ENCODE measurements at regions not wholly inside any gene's neighbourhood (a gene's known extent, or its start where the extent isn't known, plus 50 kb on each side); places are given as distances from the start of the nearest gene placed in this dataset.

DNA sequence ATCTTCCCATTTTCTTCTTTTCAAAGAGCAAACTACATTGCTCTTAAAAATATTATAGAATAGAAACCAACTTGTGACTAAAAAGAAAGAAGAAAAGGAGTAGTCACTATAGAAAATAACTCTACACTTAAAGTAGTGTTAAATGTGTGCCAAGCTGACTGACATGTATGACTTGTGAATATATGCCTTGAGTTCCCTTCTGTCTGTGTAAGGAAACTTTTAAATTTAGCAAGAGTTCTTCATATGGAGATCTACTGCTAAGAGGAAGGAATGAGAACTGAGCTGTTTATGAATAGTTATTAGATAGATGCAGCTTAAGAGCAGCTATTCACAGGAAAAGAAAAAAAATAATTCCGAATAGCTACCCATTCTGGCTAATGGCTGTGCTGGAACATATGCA is 1221.7 kb upstream of the ZEB2 start:
- no peaks in the 10 kb centered on the region for H3K9me3 ChIP-seq (ENCODE audit: insufficient read depth, low read depth, low read length)
- no peak overlapping the region for H3K9ac ChIP-seq (ENCODE audit: low read depth, low read length)
- no peak overlapping the region for H3K4me3 ChIP-seq (ENCODE audit: low read length)
- H3K27ac ChIP-seq (ENCODE audit: low read length): no peak overlapping the region
- H3K4me1 ChIP-seq (ENCODE audit: insufficient read depth, low read length): no peaks in the 10 kb centered on the region
- no peaks in the 10 kb centered on the region for H3K36me3 ChIP-seq (ENCODE audit: insufficient read depth, low read depth, low read length)
- H3K27me3 ChIP-seq (ENCODE audit: insufficient read depth, low read length): no peaks in the 10 kb centered on the region

DNA sequence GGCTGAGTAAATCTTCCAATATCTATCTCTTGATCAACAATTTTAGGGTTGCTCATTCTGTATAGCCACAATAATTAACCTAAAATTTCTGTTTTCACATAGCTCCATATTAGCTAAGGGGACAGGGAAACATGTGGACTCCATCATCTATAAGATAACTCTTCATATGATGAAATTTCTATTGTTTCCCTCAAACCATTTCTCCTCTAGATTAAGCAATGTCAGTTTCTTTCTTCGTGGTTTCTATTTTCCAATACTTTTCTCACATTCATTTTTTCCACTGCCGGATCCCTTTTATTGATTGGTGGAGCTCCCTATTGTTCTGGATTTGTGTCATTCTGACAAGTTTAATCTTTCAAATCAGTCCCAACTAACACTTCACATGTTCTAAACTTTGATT is 1221.3 kb upstream of the ZEB2 start:
- no peaks in the 10 kb centered on the region for H3K4me1 ChIP-seq (ENCODE audit: insufficient read depth, low read length)
- no peaks in the 10 kb centered on the region for H3K27me3 ChIP-seq (ENCODE audit: insufficient read depth, low read length)
- no peak overlapping the region for H3K9ac ChIP-seq (ENCODE audit: low read depth, low read length)
- no peak overlapping the region for H3K4me3 ChIP-seq (ENCODE audit: low read length)
- H3K36me3 ChIP-seq (ENCODE audit: insufficient read depth, low read depth, low read length): no peaks in the 10 kb centered on the region
- no peak overlapping the region for H3K27ac ChIP-seq (ENCODE audit: low read length)
- H3K9me3 ChIP-seq (ENCODE audit: insufficient read depth, low read depth, low read length): no peaks in the 10 kb centered on the region

DNA sequence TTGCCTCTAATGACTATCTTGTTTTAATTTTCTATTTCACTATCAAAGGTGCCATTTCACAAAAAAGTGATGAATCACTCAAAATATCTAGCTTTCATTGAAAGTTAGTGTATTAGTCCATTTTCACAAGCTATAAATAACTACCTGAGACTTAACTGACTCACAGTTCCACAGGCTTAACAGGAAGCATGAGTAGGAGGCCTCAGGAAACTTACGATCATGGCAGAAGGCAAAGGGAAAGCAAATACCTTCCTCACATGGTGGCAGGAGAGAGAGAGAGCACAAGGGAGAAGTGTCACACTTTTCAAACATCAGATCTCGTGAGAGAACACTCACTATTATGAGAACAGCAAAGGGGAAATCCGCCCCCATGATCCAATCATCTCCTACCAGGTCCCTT is 1220.4 kb upstream of the ZEB2 start:
- Histone ChIP-seq H3K9me3 (ENCODE audit: insufficient read depth, low read depth, low read length) (no peaks in the 10 kb centered on the region), H3K9ac (ENCODE audit: low read depth, low read length) (no peak overlapping the region), H3K4me1 (ENCODE audit: insufficient read depth, low read length) (no peaks in the 10 kb centered on the region), H3K27ac (ENCODE audit: low read length) (no peak overlapping the region), H3K4me3 (ENCODE audit: low read length) (no peak overlapping the region), H3K36me3 (ENCODE audit: insufficient read depth, low read depth, low read length) (no peaks in the 10 kb centered on the region), H3K27me3 (ENCODE audit: insufficient read depth, low read length) (no peaks in the 10 kb centered on the region)

DNA sequence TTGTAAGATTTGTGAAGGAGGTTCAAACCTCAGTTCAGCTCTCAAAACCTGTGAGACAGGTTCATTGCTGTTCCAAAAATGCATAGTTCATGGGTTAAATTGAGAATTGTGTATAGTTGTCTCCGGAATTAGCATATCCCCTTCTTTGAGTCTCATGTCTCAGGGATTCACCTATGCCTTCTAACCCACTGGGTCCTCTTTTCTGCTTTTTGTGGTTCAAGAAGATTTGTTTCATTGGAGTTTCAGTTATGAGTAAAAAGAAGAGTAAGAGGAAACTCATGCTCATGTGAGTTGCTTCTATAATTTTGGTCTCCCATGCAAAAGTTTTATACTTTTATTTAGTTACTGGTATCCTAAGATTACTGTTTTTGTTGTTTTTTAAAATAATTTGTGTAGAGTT is 1219.8 kb upstream of the ZEB2 start:
- Histone ChIP-seq H3K9ac (ENCODE audit: low read depth, low read length) (no peak overlapping the region), H3K36me3 (ENCODE audit: insufficient read depth, low read depth, low read length) (no peaks in the 10 kb centered on the region), H3K4me1 (ENCODE audit: insufficient read depth, low read length) (no peaks in the 10 kb centered on the region), H3K27ac (ENCODE audit: low read length) (no peak overlapping the region), H3K9me3 (ENCODE audit: insufficient read depth, low read depth, low read length) (no peaks in the 10 kb centered on the region), H3K4me3 (ENCODE audit: low read length) (no peak overlapping the region), H3K27me3 (ENCODE audit: insufficient read depth, low read length) (no peaks in the 10 kb centered on the region)

DNA sequence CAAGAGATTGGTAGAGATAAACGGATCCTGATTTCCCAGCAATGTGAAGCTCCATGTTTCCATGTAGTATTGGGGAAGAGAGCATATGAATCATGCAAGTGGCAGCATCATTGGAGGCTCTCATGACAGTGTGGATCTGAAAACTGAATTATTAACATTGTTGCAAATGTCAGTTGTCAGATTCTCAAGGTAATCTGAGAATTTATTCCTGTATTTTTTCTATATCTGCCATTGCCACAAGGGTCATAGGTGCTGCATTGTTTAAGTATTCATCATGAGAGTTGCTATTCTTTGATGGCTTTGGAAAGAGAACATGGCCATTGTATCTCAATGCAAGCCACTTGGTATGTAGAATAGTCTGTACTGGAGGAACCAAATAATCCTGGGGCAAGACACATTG is 1217.0 kb upstream of the ZEB2 start:
- Histone ChIP-seq H3K4me3 (ENCODE audit: low read length) (no peak overlapping the region), H3K36me3 (ENCODE audit: insufficient read depth, low read depth, low read length) (no peaks in the 10 kb centered on the region), H3K9ac (ENCODE audit: low read depth, low read length) (no peak overlapping the region), H3K4me1 (ENCODE audit: insufficient read depth, low read length) (no peaks in the 10 kb centered on the region), H3K27ac (ENCODE audit: low read length) (no peak overlapping the region), H3K9me3 (ENCODE audit: insufficient read depth, low read depth, low read length) (no peaks in the 10 kb centered on the region), H3K27me3 (ENCODE audit: insufficient read depth, low read length) (no peaks in the 10 kb centered on the region)

DNA sequence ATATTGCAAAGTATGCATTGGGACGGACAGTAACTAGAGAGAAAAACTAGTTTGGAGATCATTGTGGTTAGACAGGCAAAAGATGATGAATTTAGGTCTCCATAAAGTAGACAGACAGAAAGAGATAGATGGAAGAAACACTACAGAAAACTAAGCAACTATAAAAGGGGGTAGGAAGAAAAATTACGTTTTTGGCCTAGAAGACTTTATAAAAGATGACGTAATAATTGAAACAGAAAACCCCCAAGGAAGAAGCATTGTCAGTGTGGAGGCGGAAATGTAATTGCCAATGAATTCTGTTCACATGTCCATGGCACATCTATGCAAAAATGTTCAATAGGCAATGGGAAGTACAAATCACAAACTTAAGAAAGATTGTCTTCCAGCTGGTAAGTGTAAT is 1211.5 kb upstream of the ZEB2 start:
- no peaks in the 10 kb centered on the region for H3K4me1 ChIP-seq (ENCODE audit: insufficient read depth, low read length)
- no peaks in the 10 kb centered on the region for H3K9me3 ChIP-seq (ENCODE audit: insufficient read depth, low read depth, low read length)
- H3K9ac ChIP-seq (ENCODE audit: low read depth, low read length): no peak overlapping the region
- H3K4me3 ChIP-seq (ENCODE audit: low read length): no peak overlapping the region
- H3K27me3 ChIP-seq (ENCODE audit: insufficient read depth, low read length): no peaks in the 10 kb centered on the region
- no peaks in the 10 kb centered on the region for H3K36me3 ChIP-seq (ENCODE audit: insufficient read depth, low read depth, low read length)
- no peak overlapping the region for H3K27ac ChIP-seq (ENCODE audit: low read length)

DNA sequence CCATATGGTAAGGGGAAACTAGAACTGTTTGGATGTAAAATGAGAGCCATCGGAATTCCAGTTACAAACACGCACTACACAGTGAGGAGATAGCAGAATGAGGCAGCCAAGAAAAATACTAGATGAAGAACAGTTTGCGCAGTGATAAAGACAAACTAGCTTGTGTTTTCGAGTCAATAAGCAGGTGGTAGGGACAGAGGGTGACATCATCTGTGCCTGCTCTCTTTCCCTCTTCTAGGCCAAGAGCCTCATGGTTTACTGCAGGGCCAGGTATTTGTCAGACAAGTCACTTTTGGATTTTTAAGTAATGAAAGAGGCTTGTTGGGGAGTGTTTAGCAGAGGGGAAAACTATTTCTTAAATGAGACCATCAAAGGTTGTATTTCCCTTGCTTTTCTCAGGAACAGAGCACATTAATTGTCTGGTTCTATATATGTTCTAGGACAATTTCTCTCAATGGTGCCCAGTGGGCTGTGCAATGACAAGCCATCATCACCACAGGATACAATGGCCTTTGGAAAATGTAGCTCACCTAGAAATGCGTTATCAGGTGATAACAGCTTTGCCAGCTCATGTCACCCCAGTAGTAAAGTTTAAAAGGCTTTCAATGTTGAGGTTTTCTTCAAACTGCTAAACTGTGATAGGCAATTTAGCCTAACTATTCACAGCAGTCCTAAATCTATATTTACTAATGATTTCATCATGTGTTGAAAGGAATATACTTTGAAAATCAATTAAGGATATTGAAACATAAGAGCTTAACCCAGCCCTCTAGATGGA is 1210.3 kb upstream of the ZEB2 start:
- Histone ChIP-seq H3K27me3 (ENCODE audit: insufficient read depth, low read length) (no peaks in the 10 kb centered on the region), H3K36me3 (ENCODE audit: insufficient read depth, low read depth, low read length) (no peaks in the 10 kb centered on the region), H3K9me3 (ENCODE audit: insufficient read depth, low read depth, low read length) (no peaks in the 10 kb centered on the region), H3K9ac (ENCODE audit: low read depth, low read length) (no peak overlapping the region), H3K27ac (ENCODE audit: low read length) (no peak overlapping the region), H3K4me1 (ENCODE audit: insufficient read depth, low read length) (no peaks in the 10 kb centered on the region), H3K4me3 (ENCODE audit: low read length) (no peak overlapping the region)

DNA sequence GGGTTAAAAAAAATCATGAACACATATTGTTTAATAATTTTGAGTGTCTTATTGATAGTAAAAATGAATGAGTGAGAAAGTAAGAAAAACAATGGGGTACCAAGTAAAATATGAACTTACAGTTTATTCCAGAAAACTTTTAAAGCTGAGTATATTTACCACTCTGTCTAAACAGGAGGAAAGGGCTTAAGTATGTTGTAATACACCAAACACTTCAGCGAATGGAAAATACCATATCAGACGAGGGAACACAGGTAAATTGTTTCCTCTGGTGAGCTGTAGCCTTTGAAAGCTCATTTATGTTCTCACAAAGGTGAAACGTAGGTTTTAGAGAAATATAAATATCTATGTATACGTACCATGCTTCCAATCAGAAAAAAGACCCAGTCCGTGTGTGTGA is 1209.6 kb upstream of the ZEB2 start:
- no peaks in the 10 kb centered on the region for H3K4me1 ChIP-seq (ENCODE audit: insufficient read depth, low read length)
- H3K27me3 ChIP-seq (ENCODE audit: insufficient read depth, low read length): no peaks in the 10 kb centered on the region
- no peaks in the 10 kb centered on the region for H3K36me3 ChIP-seq (ENCODE audit: insufficient read depth, low read depth, low read length)
- H3K27ac ChIP-seq (ENCODE audit: low read length): no peak overlapping the region
- no peak overlapping the region for H3K4me3 ChIP-seq (ENCODE audit: low read length)
- H3K9ac ChIP-seq (ENCODE audit: low read depth, low read length): no peak overlapping the region
- H3K9me3 ChIP-seq (ENCODE audit: insufficient read depth, low read depth, low read length): no peaks in the 10 kb centered on the region

DNA sequence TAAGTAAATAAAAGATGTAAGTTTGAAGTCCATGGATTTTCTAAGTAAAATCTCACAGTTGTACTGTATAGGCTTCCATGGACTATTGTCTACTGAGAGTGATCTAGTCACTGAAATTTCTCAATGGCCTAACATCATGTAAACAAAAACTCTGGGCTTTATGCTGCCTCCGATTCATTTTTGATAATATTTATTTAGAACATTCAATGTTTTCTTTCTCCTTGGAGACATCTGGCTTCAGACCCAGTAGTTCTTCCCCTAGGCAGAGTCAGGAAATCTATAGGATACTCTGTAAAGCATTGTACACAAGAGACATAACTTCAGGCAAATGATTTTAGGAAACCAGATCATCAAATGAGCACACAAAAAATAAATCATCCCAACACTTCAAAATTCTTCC is 1208.6 kb upstream of the ZEB2 start:
- H3K9ac ChIP-seq (ENCODE audit: low read depth, low read length): no peak overlapping the region
- H3K9me3 ChIP-seq (ENCODE audit: insufficient read depth, low read depth, low read length): no peaks in the 10 kb centered on the region
- no peak overlapping the region for H3K4me3 ChIP-seq (ENCODE audit: low read length)
- H3K36me3 ChIP-seq (ENCODE audit: insufficient read depth, low read depth, low read length): no peaks in the 10 kb centered on the region
- H3K4me1 ChIP-seq (ENCODE audit: insufficient read depth, low read length): no peaks in the 10 kb centered on the region
- no peak overlapping the region for H3K27ac ChIP-seq (ENCODE audit: low read length)
- H3K27me3 ChIP-seq (ENCODE audit: insufficient read depth, low read length): no peaks in the 10 kb centered on the region

DNA sequence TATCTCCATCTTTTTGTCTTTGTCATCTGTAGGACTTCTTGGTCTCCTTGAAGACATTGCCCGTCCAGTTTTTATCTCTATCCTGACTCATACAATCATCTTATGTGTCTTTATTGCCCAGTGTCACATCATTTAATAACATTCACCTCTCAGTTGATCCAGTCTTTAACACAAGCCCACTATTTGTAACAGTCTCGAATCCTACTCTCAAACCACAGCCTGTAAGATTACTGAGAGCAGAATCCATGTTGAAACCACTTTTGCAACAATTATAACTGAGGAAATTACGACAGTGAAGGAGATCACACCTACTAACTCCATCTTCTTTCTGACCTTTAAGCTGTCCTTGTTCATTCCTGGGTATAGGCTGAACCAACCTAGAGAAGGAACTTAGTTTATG is 1206.0 kb upstream of the ZEB2 start:
- no peaks in the 10 kb centered on the region for H3K36me3 ChIP-seq (ENCODE audit: insufficient read depth, low read depth, low read length)
- H3K27ac ChIP-seq (ENCODE audit: low read length): no peak overlapping the region
- H3K9me3 ChIP-seq (ENCODE audit: insufficient read depth, low read depth, low read length): no peaks in the 10 kb centered on the region
- no peak overlapping the region for H3K9ac ChIP-seq (ENCODE audit: low read depth, low read length)
- H3K4me3 ChIP-seq (ENCODE audit: low read length): no peak overlapping the region
- H3K4me1 ChIP-seq (ENCODE audit: insufficient read depth, low read length): peaks cover under 1% of the 10 kb centered on the region; the same call in 1 of the 2 replicates
- no peaks in the 10 kb centered on the region for H3K27me3 ChIP-seq (ENCODE audit: insufficient read depth, low read length)

DNA sequence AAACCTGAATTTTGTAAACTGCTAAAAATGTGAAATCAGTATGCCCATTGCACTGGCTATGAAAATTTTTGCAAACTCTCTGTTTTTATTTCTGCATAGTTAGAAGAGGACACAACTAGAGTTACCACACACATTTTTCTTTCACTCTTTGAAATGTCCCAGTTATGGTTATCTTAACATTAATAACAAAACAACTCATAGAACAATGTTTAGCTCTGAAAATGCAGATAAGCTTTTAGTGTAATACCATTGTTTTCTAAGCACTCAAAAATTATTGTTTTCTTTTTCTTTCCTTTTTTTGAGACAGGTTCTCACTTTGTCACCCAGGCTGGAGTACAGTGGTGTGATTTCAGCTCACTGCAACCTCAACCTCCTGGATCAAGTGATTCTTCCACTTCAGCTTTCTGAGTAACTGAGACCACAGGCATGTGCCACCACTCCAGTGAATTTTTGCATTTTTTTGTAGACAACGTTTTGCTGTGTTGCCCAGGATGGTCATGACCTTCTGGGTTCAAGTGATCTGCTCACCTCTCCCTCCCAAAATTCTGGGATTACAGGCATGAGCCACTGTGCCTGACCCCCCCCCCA is 1204.5 kb upstream of the ZEB2 start:
- Histone ChIP-seq H3K4me3 (ENCODE audit: low read length) (no peak overlapping the region), H3K27me3 (ENCODE audit: insufficient read depth, low read length) (no peaks in the 10 kb centered on the region), H3K27ac (ENCODE audit: low read length) (no peak overlapping the region), H3K36me3 (ENCODE audit: insufficient read depth, low read depth, low read length) (no peaks in the 10 kb centered on the region), H3K9ac (ENCODE audit: low read depth, low read length) (no peak overlapping the region), H3K9me3 (ENCODE audit: insufficient read depth, low read depth, low read length) (no peaks in the 10 kb centered on the region), H3K4me1 (ENCODE audit: insufficient read depth, low read length) (peaks cover 4% of the 10 kb centered on the region; the same call in 1 of the 2 replicates)

DNA sequence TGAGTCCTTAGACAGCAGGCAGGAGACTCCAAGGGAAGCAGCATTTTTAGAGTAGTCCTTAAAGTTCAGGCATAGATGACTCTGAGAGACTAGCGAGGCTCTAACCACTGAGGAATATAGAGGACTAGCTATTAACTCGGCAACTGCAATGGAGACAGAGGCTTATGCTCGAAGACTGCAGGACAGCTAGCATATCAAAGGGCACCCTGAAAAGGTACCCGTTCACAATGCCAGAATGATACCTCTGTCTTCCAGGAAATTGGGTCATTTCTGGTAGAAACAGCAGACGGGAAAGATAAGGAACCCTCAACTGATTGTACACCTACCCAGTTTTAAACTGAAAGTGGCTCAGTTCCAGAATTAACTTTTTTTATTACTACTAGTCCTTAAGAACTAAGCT is 1204.0 kb upstream of the ZEB2 start:
- no peaks in the 10 kb centered on the region for H3K27me3 ChIP-seq (ENCODE audit: insufficient read depth, low read length)
- no peak overlapping the region for H3K4me3 ChIP-seq (ENCODE audit: low read length)
- no peaks in the 10 kb centered on the region for H3K36me3 ChIP-seq (ENCODE audit: insufficient read depth, low read depth, low read length)
- no peak overlapping the region for H3K9ac ChIP-seq (ENCODE audit: low read depth, low read length)
- peaks cover 4% of the 10 kb centered on the region; the same call in 1 of the 2 replicates for H3K4me1 ChIP-seq (ENCODE audit: insufficient read depth, low read length)
- H3K9me3 ChIP-seq (ENCODE audit: insufficient read depth, low read depth, low read length): no peaks in the 10 kb centered on the region
- H3K27ac ChIP-seq (ENCODE audit: low read length): no peak overlapping the region
